ENCODE measurements at regions not wholly inside any gene's neighbourhood (a gene's known extent, or its start where the extent isn't known, plus 50 kb on each side); places are given as distances from the start of the nearest gene placed in this dataset.
A peak's percentile ranks its signal among the peaks of the same experiment; 100 is the strongest.

- 56% methylated on average over 5 of the region's 18 CpGs; no CpG with 5 or more reads in 1 of the 2 donors for WGBS, 2 donors (ENCODE audit: low coverage in 1 of 2)
- no peak for ATAC-seq
- H3K4me1 ChIP-seq, result peaks cover 0 to 15% (median 7%) of the 10 kb centered on the region in 3 donors
- no peaks in the 10 kb centered on the region for H3K36me3 ChIP-seq
- TF ChIP-seq EP300 (IDR thresholded peaks at IDR 0.05) (no peak), POLR2A (IDR thresholded peaks at IDR 0.05) (no peak), CTCF (IDR thresholded peaks at IDR 0.05) (no peak), POLR2AphosphoS5 (IDR thresholded peaks at IDR 0.05) (no peak)
- H3K4me3 ChIP-seq, result no peak overlapping the region
- H3K27me3 ChIP-seq, result peaks cover 23% of the 10 kb centered on the region
- peaks cover 0 to 12% (median 0%) of the 10 kb centered on the region in 3 donors for H3K9me3 ChIP-seq
- H3K27ac ChIP-seq, result no peak overlapping the region
Observed at GRCh38 chr2:120580709-120581108, 155.0 kb upstream of the GLI2 start.

- ATAC-seq, result no peak
- 90 to 93% methylated on average over 5 of the region's 5 CpGs for WGBS, 2 donors (ENCODE audit: low coverage in 1 of 2)
Observed at GRCh38 chr2:120583121-120583520, 152.5 kb upstream of the GLI2 start.

GRCh38 chr2:120583851-120584570, 151.7 kb upstream of the GLI2 start:
- no peak overlapping the region for H3K27ac ChIP-seq
- WGBS, 2 donors (ENCODE audit: low coverage in 1 of 2), result 94 to 100% methylated on average over 1 of the region's 1 CpG
- ATAC-seq, result no peak
- H3K4me3 ChIP-seq, result no peak overlapping the region
- H3K9me3 ChIP-seq, result peaks cover 0 to 12% (median 0%) of the 10 kb centered on the region in 3 donors
- H3K36me3 ChIP-seq, result no peaks in the 10 kb centered on the region
- peaks cover 46% of the 10 kb centered on the region for H3K27me3 ChIP-seq
- H3K4me1 ChIP-seq, result peaks cover 0 to 12% (median 0%) of the 10 kb centered on the region in 3 donors
- TF ChIP-seq POLR2AphosphoS5 (IDR thresholded peaks at IDR 0.05) (no peak), POLR2A (IDR thresholded peaks at IDR 0.05) (no peak), EP300 (IDR thresholded peaks at IDR 0.05) (no peak), CTCF (IDR thresholded peaks at IDR 0.05) (no peak)

More at GRCh38 chr2:120583121-120583520, 152.5 kb upstream of the GLI2 start:
- H3K27ac ChIP-seq, result no peak overlapping the region
- peaks cover 37% of the 10 kb centered on the region for H3K27me3 ChIP-seq
- no peaks in the 10 kb centered on the region for H3K36me3 ChIP-seq
- TF ChIP-seq POLR2AphosphoS5 (IDR thresholded peaks at IDR 0.05), result no peak
- no peak for TF ChIP-seq EP300 (IDR thresholded peaks at IDR 0.05)
- no peak for TF ChIP-seq CTCF (IDR thresholded peaks at IDR 0.05)
- no peak for TF ChIP-seq POLR2A (IDR thresholded peaks at IDR 0.05)
- H3K9me3 ChIP-seq, result peaks cover 0 to 12% (median 0%) of the 10 kb centered on the region in 3 donors
- H3K4me1 ChIP-seq, result peaks cover 0 to 12% (median 0%) of the 10 kb centered on the region in 3 donors
- no peak overlapping the region for H3K4me3 ChIP-seq

GRCh38 chr2:120586507-120587278, 149.0 kb upstream of the GLI2 start:
- ATAC-seq, result no peak
- no peak overlapping the region for H3K27ac ChIP-seq
- TF ChIP-seq EP300 (IDR thresholded peaks at IDR 0.05) (no peak), POLR2AphosphoS5 (IDR thresholded peaks at IDR 0.05) (no peak), POLR2A (IDR thresholded peaks at IDR 0.05) (no peak), CTCF (IDR thresholded peaks at IDR 0.05) (no peak)
- peaks cover 0 to 12% (median 0%) of the 10 kb centered on the region in 3 donors for H3K4me1 ChIP-seq
- H3K9me3 ChIP-seq, result peaks cover 0 to 12% (median 0%) of the 10 kb centered on the region in 3 donors
- no peaks in the 10 kb centered on the region for H3K36me3 ChIP-seq
- H3K4me3 ChIP-seq, result peak overlapping the region in 1 of 2 donors; percentile 19
- peaks cover 47% of the 10 kb centered on the region for H3K27me3 ChIP-seq
- WGBS, 2 donors (ENCODE audit: low coverage in 1 of 2), result 56% methylated on average over 7 of the region's 41 CpGs; no CpG with 5 or more reads in 1 of the 2 donors

Measured in gastroesophageal sphincter (tissue), 4 donors.